H1 (cell line): ENCODE measurements at regions not wholly inside any gene's neighbourhood (a gene's known extent, or its start where the extent isn't known, plus 50 kb on each side); places are given as distances from the start of the nearest gene placed in this dataset.

ENCODE experiments used
- CTCF ChIA-PET: fragments of 300-600 bp; sonication (Branson Sonifier 250); formaldehyde crosslinking; loops from one replicate; lab custom pipeline; 2021; ENCODE audit not compliant: partially characterized antibody; lab: Charles Lee
- POLR2A ChIA-PET: fragments of 300-600 bp; sonication (Branson Sonifier 250); formaldehyde crosslinking; loops from one replicate; lab custom pipeline; 2021; ENCODE audit warnings: inconsistent platforms; ENCODE audit not compliant: partially characterized antibody; lab: Charles Lee
- DNase-seq, 2 experiments: peaks; one replicate each; pipeline versions ENCODE4 v3.0.0 to v3.0.0-alpha.2; 2010 to 2022; ENCODE audit warnings: low spot score in 2 of 2, low read depth in 1 of 2, mixed read lengths in 1 of 2
- FAIRE-seq: peaks from 2 replicates; lab custom pipeline; 2011; peaks lifted over from hg19 to GRCh38; lab: Jason Lieb, UNC
- H2AFZ ChIP-seq: 2 replicates; pipeline ENCODE4 v1.8.1; 2012; ENCODE audit warnings: low read length, inconsistent platforms
- H2AK5ac ChIP-seq: 2 replicates; pipeline ENCODE4 v1.6.1; 2013; ENCODE audit warnings: low read depth, low read length
- H2BK120ac ChIP-seq: replicated peaks from 2 replicates; pipeline ENCODE3; 2013; ENCODE audit warnings: low read depth, low read length, inconsistent platforms
- H2BK12ac ChIP-seq: 2 replicates; pipeline ENCODE4 v1.6.1; 2013; ENCODE audit warnings: low read depth, low read length
- H2BK15ac ChIP-seq: 2 replicates; pipeline ENCODE4 v1.6.1; 2013; ENCODE audit warnings: low read length
- H2BK20ac ChIP-seq: 2 replicates; pipeline ENCODE4 v1.6.1; 2013; ENCODE audit warnings: low read length
- H2BK5ac ChIP-seq: 2 replicates; pipeline ENCODE4 v1.6.1; 2013; ENCODE audit warnings: low read depth, low read length
- H3K14ac ChIP-seq: 2 replicates; pipeline ENCODE4 v1.6.1; 2013; ENCODE audit warnings: inconsistent platforms; ENCODE audit not compliant: insufficient read length
- H3K18ac ChIP-seq: 2 replicates; pipeline ENCODE4 v1.6.1; 2013; ENCODE audit warnings: low read length; ENCODE audit errors: extremely low read depth
- H3K23ac ChIP-seq: 2 replicates; pipeline ENCODE4 v1.6.1; 2013; ENCODE audit warnings: inconsistent platforms; ENCODE audit not compliant: insufficient read length
- H3K23me2 ChIP-seq: 2 replicates; pipeline ENCODE4 v1.6.1; 2013; ENCODE audit warnings: low read depth, low read length
- H3K27ac ChIP-seq: 2 replicates; pipeline ENCODE4 v1.6.1; 2011; ENCODE audit warnings: low read depth, low read length, inconsistent platforms
- H3K27me3 ChIP-seq, 4 experiments: replicated peaks in 1 of 4; 1 replicate in 1 of 4; 2 replicates in 3 of 4; pipeline versions ENCODE4 v1.6.1 to v1.8.1; 2011 to 2013; ENCODE audit warnings: low read length in 3 of 4, mild to moderate bottlenecking in 3 of 4, inconsistent platforms in 2 of 4, mixed read lengths in 2 of 4, moderate library complexity in 1 of 4; ENCODE audit not compliant: control insufficient read depth in 3 of 4, insufficient read depth in 3 of 4; ENCODE audit errors: extremely low read depth in 1 of 4
- H3K36me3 ChIP-seq, 4 experiments: 2 replicates each; pipeline versions ENCODE4 v1.6.1 to v1.8.1; 2011 to 2013; ENCODE audit warnings: mild to moderate bottlenecking in 4 of 4, low read length in 3 of 4, moderate library complexity in 2 of 4, control low read depth in 1 of 4, inconsistent platforms in 1 of 4; ENCODE audit not compliant: insufficient read depth in 4 of 4, control insufficient read depth in 2 of 4
- H3K4ac ChIP-seq: replicated peaks from 2 replicates; pipeline ENCODE3; 2013; ENCODE audit warnings: low read length, low read depth, mixed read lengths, inconsistent platforms; ENCODE audit not compliant: insufficient read length
- H3K4me1 ChIP-seq, 4 experiments: replicated peaks in 1 of 4; 1 replicate in 1 of 4; 2 replicates in 3 of 4; pipeline versions ENCODE4 v1.6.1 to v1.8.1; 2011 to 2013; ENCODE audit warnings: low read length in 3 of 4, inconsistent platforms in 2 of 4, mixed read lengths in 1 of 4; ENCODE audit not compliant: insufficient read depth in 4 of 4, control insufficient read depth in 3 of 4
- H3K4me2 ChIP-seq, 2 experiments: 2 replicates each; pipeline versions ENCODE4 v1.6.1 to v1.8.1; 2011 to 2013; ENCODE audit warnings: low read depth in 2 of 2, low read length in 2 of 2, control low read depth in 1 of 2, inconsistent platforms in 1 of 2, mild to moderate bottlenecking in 1 of 2; ENCODE audit not compliant: insufficient read depth in 1 of 2
- H3K4me3 ChIP-seq, 4 experiments: fragments of 200-600, 300-600 bp in 1 of 4; sonication (generic), shearing (Covaris generic), sonication (Bioruptor Twin) in 1 of 4; 2 replicates each; pipeline versions ENCODE4 v1.5.1 to v1.8.1; 2011 to 2016; ENCODE audit warnings: low read length in 4 of 4, low read depth in 3 of 4, control low read depth in 2 of 4, inconsistent platforms in 2 of 4, mild to moderate bottlenecking in 2 of 4, mixed read lengths in 1 of 4, moderate library complexity in 1 of 4; ENCODE audit not compliant: insufficient read depth in 2 of 4; ENCODE audit errors: extremely low read depth in 1 of 4
- H3K56ac ChIP-seq: replicated peaks from 2 replicates; pipeline ENCODE3; 2013; ENCODE audit warnings: low read depth, mild to moderate bottlenecking, mixed read lengths, low read length, inconsistent platforms; ENCODE audit not compliant: insufficient read length
- H3K79me1 ChIP-seq: 2 replicates; pipeline ENCODE4 v1.6.1; 2013; ENCODE audit warnings: low read depth, low read length, control low read depth
- H3K79me2 ChIP-seq, 2 experiments: 2 replicates each; pipeline versions ENCODE4 v1.6.1 to v1.8.1; 2012 to 2013; ENCODE audit warnings: low read length in 2 of 2, mild to moderate bottlenecking in 2 of 2, inconsistent platforms in 1 of 2; ENCODE audit not compliant: insufficient read depth in 2 of 2, control insufficient read depth in 1 of 2
- H3K9ac ChIP-seq, 4 experiments: replicated peaks in 1 of 4; 1 replicate in 1 of 4; 2 replicates in 3 of 4; pipeline versions ENCODE4 v1.6.1 to v1.8.1; 2011 to 2013; ENCODE audit warnings: low read depth in 3 of 4, low read length in 3 of 4, control low read depth in 2 of 4, mild to moderate bottlenecking in 2 of 4, moderate library complexity in 2 of 4, inconsistent platforms in 1 of 4; ENCODE audit errors: extremely low read depth in 1 of 4
- H3K9me3 ChIP-seq, 2 experiments: 2 replicates each; pipeline versions ENCODE4 v1.6.1 to v1.8.1; 2012 to 2013; ENCODE audit warnings: mild to moderate bottlenecking in 2 of 2, moderate library complexity in 2 of 2, control low read depth in 1 of 2, inconsistent platforms in 1 of 2, low read depth in 1 of 2, low read length in 1 of 2, mixed read lengths in 1 of 2; ENCODE audit not compliant: insufficient read depth in 2 of 2
- H4K20me1 ChIP-seq, 2 experiments: replicated peaks in 1 of 2; 2 replicates each; pipeline versions ENCODE3 to v1.8.1; 2011 to 2013; ENCODE audit warnings: inconsistent platforms in 2 of 2, low read length in 2 of 2, mild to moderate bottlenecking in 1 of 2; ENCODE audit not compliant: insufficient read depth in 2 of 2, control insufficient read depth in 1 of 2
- H4K5ac ChIP-seq: 2 replicates; pipeline ENCODE4 v1.6.1; 2013; ENCODE audit warnings: low read length, low read depth, mixed read lengths, inconsistent platforms; ENCODE audit not compliant: insufficient read length
- H4K8ac ChIP-seq: 2 replicates; pipeline ENCODE4 v1.8.0; 2013; ENCODE audit warnings: mild to moderate bottlenecking, moderate library complexity, low read length, inconsistent platforms; ENCODE audit not compliant: insufficient read depth; ENCODE audit errors: extremely low read depth
- H4K91ac ChIP-seq: replicated peaks from 2 replicates; pipeline ENCODE3; 2013; ENCODE audit warnings: low read length, mixed read lengths, inconsistent platforms; ENCODE audit not compliant: insufficient read length
- BCL11A ChIP-seq, 2 experiments: IDR thresholded peaks; one replicate each; pipeline ENCODE4 v1.6.1; 2011; ENCODE audit warnings: low read depth in 2 of 2, low read length in 2 of 2, mild to moderate bottlenecking in 2 of 2
- KDM4A ChIP-seq: IDR thresholded peaks from one replicate; pipeline ENCODE4 v1.7.1; 2012; ENCODE audit warnings: low read depth, mild to moderate bottlenecking, moderate library complexity, low read length, inconsistent platforms; ENCODE audit not compliant: severe bottlenecking
- NRF1 ChIP-seq: IDR thresholded peaks from 2 replicates; pipeline ENCODE4 v1.6.1; 2011; ENCODE audit warnings: mild to moderate bottlenecking, low read depth, low read length, improper control_type of control experiment
- PHF8 ChIP-seq: fragments of 200-600 bp; sonication (generic); conservative IDR thresholded peaks from 2 replicates; pipeline ENCODE4 v1.7.1; 2012; ENCODE audit warnings: low read depth, mild to moderate bottlenecking, inconsistent platforms, low read length, moderate library complexity
- POLR2AphosphoS5 ChIP-seq: IDR thresholded peaks from 2 replicates; pipeline ENCODE4 v1.6.1; 2011; ENCODE audit warnings: low read depth, low read length
- POU5F1 ChIP-seq: IDR thresholded peaks from 2 replicates; pipeline ENCODE4 v1.6.1; 2011; ENCODE audit warnings: low read depth, mild to moderate bottlenecking, low read length, moderate library complexity
- SIRT6 ChIP-seq: IDR thresholded peaks from one replicate; pipeline ENCODE4 v1.7.1; 2012; ENCODE audit warnings: low read length, inconsistent platforms
- SP2 ChIP-seq: IDR thresholded peaks from 2 replicates; pipeline ENCODE4 v1.6.1; 2012; ENCODE audit warnings: mild to moderate bottlenecking, low read length, inconsistent platforms
- TAF1 ChIP-seq: IDR thresholded peaks from 2 replicates; pipeline ENCODE4 v1.6.1; 2011; ENCODE audit warnings: mild to moderate bottlenecking, low read depth, low read length
- TEAD4 ChIP-seq: IDR thresholded peaks from 2 replicates; pipeline ENCODE4 v1.6.1; 2012; ENCODE audit warnings: low read depth, low read length, inconsistent platforms, mixed read lengths
- WGBS, 2 experiments: shearing (Covaris generic) in 1 of 2; methylation state at CpG; one replicate each; pipeline versions ENCODE4 v1.1.6 to v1.1.7; 2013 to 2015; ENCODE audit warnings: low lambda C conversion rate in 2 of 2, mixed read lengths in 2 of 2, inconsistent platforms in 1 of 2, low coverage in 1 of 2, missing lambda C conversion rate in 1 of 2; ENCODE audit not compliant: insufficient replicate concordance in 2 of 2, insufficient coverage in 1 of 2, insufficient read length in 1 of 2; ENCODE audit errors: extremely low coverage in 1 of 2, missing lambda C conversion rate in 1 of 2; 5-methylcytosine and 5-hydroxymethylcytosine counted together

- Histone ChIP-seq H4K20me1 (no peaks in the 10 kb centered on the region), H4K5ac (no peak overlapping the region), H4K8ac (no peak overlapping the region), H3K79me2 (no peaks in the 10 kb centered on the region), H2AFZ (peak overlapping the region; percentile 8; the same call in 1 of the 2 replicates), H2BK12ac (no peak overlapping the region), H3K23me2 (no peaks in the 10 kb centered on the region), H3K4ac (no peak overlapping the region), H3K79me1 (no peaks in the 10 kb centered on the region), H2BK20ac (no peak overlapping the region), H3K4me1 (peaks cover 0 to 8% (median 0%) of the 10 kb centered on the region in 4 experiments; a peak in 2 of 7 replicates), H3K23ac (no peak overlapping the region), H3K14ac (no peak overlapping the region), H2BK5ac (no peak overlapping the region), H2BK120ac (no peak overlapping the region), H3K56ac (no peak overlapping the region), H3K9me3 (no peaks in the 10 kb centered on the region), H3K18ac (no peak overlapping the region), H3K9ac (no peak overlapping the region), H3K27ac (no peak overlapping the region), H3K36me3 (no peaks in the 10 kb centered on the region), H2AK5ac (no peak overlapping the region), H3K27me3 (peaks cover 0 to 1% (median 0%) of the 10 kb centered on the region in 4 experiments; a peak in 1 of 7 replicates), H2BK15ac (no peak overlapping the region), H4K91ac (no peak overlapping the region), H3K4me3 (no peak overlapping the region), H3K4me2 (no peak overlapping the region; a peak in 1 of 4 replicates)
- no peak for TF ChIP-seq BCL11A (IDR thresholded peaks at IDR 0.05; ENCODE audit: low read depth in 2 of 2, low read length in 2 of 2)
- no peak for TF ChIP-seq POLR2AphosphoS5
- TF ChIP-seq KDM4A: no peak
- TF ChIP-seq POU5F1: no peak
- TF ChIP-seq TEAD4: no peak
- TF ChIP-seq SP2: no peak
- TF ChIP-seq SIRT6: no peak
- no peak for TF ChIP-seq TAF1
- TF ChIP-seq PHF8: no peak
- no peak for TF ChIP-seq NRF1
- DNase-seq: no peak
- POLR2A ChIA-PET: no interaction called here
- 75% methylated on average over 2 of the region's 2 CpGs; no CpG with 5 or more reads in 1 of the 2 experiments for WGBS, 2 experiments
- no peak for FAIRE-seq
- CTCF ChIA-PET: interaction anchor here (0.6 to 3.2 kb wide), 11 partner anchors 12 to 610 kb away, joined by 3 to 24 read pairs (median 4); no protein-coding TSS in a partner anchor
Measured at GRCh38 chr10:63766745-63767137, 245.5 kb downstream of the REEP3 start.
